HG03460 (cell line): ENCODE measurements at regions not wholly inside any gene's neighbourhood (a gene's known extent, or its start where the extent isn't known, plus 50 kb on each side); places are given as distances from the start of the nearest gene placed in this dataset.

Experiments
- ATAC-seq: cut with Tn5 transposase; IDR thresholded peaks from one replicate; pipeline ENCODE4 v1.9.1; 2021; ENCODE audit not compliant: unreplicated experiment

DNA sequence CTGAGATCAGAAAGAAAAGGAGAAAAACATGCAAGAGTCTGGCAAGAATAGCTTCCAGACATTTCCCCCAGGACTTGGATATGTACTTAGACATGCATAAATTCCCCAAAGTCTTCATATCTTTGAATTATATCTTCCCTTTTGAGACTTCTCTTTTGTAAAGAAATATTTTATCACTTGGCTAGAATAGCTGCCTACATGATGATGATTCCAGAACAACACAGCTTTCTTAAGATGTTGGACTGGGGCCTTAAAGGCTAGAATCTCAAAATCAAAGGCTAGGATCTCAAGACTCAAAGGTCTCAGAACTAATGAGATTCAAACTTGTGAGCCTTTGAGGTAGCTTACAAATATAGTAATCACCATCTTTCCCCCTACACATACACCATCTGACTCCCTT lies 842.3 kb downstream of the BCL11A start:
- no peak for ATAC-seq

DNA sequence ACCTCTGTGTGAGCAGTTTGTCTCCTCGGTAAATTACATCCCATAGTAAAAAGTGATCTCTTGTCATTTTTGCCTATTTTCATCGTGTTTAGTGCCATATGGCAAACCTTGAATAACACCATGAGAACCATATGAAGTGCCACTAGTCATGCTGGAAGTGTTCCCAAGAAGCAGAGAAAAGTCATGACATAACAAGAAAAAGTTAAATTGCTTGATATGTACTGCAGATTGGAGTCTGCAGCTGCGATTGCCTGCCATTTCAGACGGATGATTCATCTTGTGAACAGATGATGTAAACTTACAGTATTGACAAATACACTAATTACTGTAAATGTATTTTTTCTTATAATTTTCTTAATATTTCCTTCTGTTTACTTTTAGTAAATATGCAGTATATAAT lies 846.7 kb downstream of the BCL11A start:
- ATAC-seq: no peak

DNA sequence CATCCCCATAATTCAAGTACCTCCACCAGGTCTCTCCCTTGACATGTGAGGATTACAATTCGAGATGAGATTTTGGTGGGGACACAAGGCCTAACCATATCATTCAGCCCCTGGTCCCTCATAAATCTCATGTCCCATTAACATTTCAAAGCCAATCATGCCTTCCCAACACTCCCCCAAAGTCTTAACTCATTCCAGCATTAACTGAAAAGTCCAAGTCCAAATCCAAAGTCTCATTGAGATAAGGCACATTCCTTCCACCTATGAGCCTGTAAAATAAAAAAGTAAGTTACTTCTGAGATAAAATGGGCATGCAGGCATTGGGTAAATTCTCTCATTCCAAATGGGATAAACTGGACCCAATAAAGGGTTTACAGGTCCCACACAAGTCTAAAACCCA lies 849.7 kb downstream of the BCL11A start:
- ATAC-seq: no peak

- ATAC-seq: no peak
Measured at GRCh38 chr2:59702026-59702425, 851.4 kb downstream of the BCL11A start.

DNA sequence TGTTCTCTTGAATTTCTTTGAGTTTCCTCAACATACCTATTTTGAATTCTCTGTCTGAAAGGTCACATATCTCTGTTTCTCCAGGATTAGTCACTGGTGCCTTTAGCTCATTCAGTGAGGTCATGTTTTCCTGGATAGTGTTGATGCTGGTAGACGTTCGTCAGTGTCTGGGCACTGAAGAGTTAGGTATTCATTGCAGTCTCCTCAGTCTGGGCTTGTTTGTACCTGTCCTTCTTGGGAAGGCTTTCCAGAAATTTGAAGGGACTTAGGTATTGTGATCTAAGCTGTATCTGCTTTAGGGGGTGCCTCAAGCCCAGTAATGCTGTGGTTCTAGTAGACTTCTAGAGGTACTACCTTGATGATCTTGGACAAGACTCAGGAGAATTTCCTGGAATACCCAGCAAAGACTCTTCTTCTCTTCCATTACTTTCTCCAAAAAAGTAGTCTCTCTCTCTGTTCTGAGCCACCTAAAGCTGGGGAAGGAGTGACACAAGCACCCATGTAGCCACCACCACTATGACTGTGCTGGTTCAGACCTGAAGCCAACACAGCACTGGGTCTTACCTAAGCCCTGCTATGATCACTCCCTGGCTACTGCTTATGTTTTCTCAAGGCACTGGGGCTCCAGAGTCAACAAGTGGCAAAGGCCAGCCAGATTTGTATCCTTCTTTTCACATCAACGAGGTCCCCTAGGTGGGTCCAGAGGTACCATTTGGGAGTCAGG lies 852.0 kb downstream of the BCL11A start:
- no peak for ATAC-seq

GRCh38 chr2:59694176-59694575 lies 859.3 kb downstream of the BCL11A start:
- ATAC-seq: no peak

GRCh38 chr2:59693231-59693959 lies 860.1 kb downstream of the BCL11A start:
- ATAC-seq: no peak

- no peak for ATAC-seq
Measured at GRCh38 chr2:59691518-59692190, 861.8 kb downstream of the BCL11A start.

DNA sequence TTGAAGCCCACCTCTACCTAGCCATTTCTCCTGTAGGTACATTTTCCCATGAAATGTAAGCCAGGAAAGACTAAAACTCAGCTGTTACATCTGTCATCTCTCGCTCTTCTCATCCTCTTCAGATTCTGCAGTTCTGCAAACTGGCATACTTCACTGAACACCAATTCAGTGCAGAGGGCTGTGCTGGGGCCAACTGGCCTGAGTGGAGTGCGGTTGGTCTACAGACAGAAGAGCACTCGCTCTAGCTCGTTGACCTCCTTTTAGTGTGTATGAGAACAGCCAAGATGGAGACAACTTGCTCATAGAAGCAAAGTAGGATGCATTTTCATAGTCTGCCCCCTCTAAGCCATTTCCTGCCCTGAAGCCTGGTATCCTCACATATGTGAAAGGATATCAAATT lies 862.6 kb downstream of the BCL11A start:
- ATAC-seq: no peak

- ATAC-seq: no peak
Measured at GRCh38 chr2:59684771-59685166, 868.7 kb downstream of the BCL11A start.

- no peak for ATAC-seq
Measured at GRCh38 chr2:59684116-59684770, 869.2 kb downstream of the BCL11A start.

GRCh38 chr2:59680863-59681262 lies 872.6 kb downstream of the BCL11A start:
- ATAC-seq: no peak

GRCh38 chr2:59677158-59677557 lies 876.3 kb downstream of the BCL11A start:
- ATAC-seq: no peak

- no peak for ATAC-seq
Measured at GRCh38 chr2:59674100-59674499, 879.4 kb downstream of the BCL11A start.

DNA sequence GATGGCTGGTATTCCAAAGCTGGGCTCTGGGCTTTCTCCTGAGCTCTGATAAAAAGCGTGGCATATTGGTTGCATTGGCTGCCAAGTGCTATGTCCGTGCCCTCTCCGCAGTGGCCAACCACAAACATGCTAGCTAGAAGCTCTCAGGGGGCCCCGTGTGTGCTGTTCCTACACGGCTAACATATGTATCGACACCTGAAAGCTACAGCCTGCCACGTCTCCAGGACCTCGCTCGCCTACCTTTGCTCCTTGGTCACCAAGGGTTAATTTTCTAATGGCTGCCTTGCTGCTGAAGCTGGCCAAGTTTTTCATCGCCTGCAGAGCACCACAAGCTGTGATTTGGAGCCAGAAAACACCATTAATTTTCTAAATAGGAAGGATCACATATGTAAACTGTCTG lies 888.4 kb downstream of the BCL11A start:
- no peak for ATAC-seq

- ATAC-seq: no peak
Measured at GRCh38 chr2:59662127-59662861, 891.2 kb downstream of the BCL11A start.

DNA sequence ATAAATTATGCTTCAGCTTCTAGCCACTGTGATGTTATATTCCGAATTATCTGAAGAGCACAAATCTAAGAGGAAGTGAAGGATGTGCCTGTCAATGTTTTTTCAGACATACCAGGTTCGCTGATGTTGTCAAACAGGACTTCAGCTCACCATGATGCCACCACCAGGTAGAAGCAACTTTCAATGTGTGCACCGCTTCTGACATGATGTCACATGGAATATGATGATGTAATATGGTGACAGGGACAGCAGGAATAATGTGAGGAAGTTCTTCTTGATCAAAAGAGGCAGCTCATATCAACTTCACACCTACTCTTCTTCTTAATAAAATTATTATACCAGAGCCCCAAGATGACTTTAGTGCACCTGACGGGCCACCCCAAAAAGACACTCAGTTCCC lies 893.2 kb downstream of the BCL11A start:
- ATAC-seq: no peak

GRCh38 chr2:59658906-59659635 lies 894.4 kb downstream of the BCL11A start:
- no peak for ATAC-seq

- no peak for ATAC-seq
Measured at GRCh38 chr2:59655809-59656208, 897.6 kb downstream of the BCL11A start.

- ATAC-seq: no peak
Measured at GRCh38 chr2:59654710-59655109, 898.7 kb downstream of the BCL11A start.
